GM12873 (cell line): ENCODE measurements at regions not wholly inside any gene's neighbourhood (a gene's known extent, or its start where the extent isn't known, plus 50 kb on each side); places are given as distances from the start of the nearest gene placed in this dataset.

ENCODE experiments used
- TF ChIP-seq, protein P1 (sequence below): IDR thresholded peaks from 2 replicates; pipeline ENCODE4 v1.5.1; 2012; ENCODE audit warnings: low read depth, mild to moderate bottlenecking, moderate library complexity, low read length, control low read depth; ENCODE audit not compliant: insufficient read depth; ENCODE audit errors: missing control alignments

DNA sequence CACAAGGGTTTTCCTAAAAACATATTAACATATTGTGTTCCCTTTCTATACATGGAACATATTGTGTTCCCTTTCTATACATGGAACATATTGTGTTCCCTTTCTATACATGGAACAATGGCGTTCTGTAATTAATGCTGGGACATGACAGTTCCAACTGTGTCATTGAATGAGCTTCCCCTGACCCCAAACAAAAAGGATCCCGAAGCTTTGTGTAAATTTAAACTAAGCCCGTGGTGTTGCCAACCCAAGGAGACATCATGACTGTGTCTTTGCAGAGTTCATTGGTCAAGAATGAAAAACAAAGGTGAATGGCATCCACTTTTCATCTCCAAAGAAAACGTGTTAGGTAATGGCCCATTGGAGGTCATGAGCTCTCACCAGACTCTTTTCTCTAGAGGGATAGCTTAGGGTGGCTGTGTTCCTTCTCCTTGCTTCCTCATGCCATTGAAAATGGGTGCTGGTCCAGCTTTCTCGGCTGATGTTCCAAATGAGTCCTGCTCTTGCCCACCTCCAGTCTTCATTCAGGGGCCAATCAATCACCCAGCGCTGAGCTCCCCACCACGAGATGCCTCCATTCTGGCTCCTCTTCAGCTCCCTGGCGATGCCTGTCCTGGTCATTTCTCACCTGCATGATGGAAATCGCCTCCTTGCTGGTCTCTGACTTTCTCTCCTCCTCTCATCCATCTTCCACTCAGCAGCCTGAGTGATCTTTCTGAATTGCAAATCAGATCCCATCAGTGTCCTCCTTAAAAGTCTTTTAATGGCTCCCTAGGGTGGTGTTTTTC lies 156.1 kb downstream of the VRK1 start:
- TF ChIP-seq, protein P1, sequence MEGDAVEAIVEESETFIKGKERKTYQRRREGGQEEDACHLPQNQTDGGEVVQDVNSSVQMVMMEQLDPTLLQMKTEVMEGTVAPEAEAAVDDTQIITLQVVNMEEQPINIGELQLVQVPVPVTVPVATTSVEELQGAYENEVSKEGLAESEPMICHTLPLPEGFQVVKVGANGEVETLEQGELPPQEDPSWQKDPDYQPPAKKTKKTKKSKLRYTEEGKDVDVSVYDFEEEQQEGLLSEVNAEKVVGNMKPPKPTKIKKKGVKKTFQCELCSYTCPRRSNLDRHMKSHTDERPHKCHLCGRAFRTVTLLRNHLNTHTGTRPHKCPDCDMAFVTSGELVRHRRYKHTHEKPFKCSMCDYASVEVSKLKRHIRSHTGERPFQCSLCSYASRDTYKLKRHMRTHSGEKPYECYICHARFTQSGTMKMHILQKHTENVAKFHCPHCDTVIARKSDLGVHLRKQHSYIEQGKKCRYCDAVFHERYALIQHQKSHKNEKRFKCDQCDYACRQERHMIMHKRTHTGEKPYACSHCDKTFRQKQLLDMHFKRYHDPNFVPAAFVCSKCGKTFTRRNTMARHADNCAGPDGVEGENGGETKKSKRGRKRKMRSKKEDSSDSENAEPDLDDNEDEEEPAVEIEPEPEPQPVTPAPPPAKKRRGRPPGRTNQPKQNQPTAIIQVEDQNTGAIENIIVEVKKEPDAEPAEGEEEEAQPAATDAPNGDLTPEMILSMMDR, result no peak

DNA sequence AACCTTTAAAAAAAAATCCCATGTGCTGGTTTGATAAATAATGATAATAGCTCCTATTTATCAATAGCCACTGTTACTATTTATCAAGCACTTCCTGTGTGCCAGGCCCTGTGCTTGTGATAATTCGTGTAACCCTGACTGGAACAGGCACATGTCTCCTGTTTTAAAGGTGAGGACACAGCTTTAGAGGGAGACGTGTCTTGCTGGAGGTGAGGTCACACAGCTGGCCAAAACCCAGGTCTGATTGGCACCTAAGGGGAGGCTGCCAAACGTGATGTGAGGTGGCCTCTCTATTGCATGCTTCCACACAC lies 156.6 kb downstream of the VRK1 start:
- TF ChIP-seq, protein P1, result no peak

- TF ChIP-seq, protein P1, result no peak
Observed at GRCh38 chr14:96956464-96957239, 159.5 kb downstream of the VRK1 start.

DNA sequence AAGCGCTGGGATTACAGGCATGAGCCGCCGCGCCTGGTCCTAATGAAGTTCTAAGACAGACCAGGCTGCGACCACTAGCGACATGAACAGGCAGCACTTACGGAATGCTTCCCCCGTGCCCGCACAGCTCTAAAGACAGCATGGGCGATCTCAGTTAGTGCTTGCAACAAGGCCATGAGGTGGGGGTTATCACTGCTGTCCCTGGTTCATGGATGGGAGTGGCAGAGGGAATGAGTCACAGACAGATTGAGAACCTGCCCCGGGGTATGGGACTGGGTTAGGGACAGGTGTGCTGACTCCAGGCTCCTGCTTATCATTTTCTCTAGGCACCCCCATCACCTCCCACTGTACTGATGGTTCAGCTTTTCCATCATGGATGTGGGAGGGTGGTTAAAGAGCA lies 160.9 kb downstream of the VRK1 start:
- TF ChIP-seq, protein P1, result no peak

DNA sequence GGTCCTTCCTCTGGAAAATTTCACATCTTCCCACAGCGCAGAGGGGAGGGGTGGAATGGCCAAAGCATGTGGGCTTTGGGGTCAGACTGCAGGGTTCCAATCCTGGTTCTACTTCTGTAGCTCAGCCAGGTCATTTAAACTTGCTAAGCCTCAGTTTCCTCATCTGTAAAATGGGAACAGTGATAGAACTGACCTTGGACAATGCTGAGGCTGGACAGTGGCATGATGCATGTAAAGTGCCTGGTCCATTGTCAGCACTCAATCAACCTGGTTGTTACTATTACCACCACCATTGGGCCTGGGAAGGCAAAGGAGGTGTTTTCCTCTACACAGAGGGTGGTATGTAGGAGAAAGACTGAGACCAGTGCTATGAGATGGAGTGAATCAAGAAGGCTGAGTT lies 162.8 kb downstream of the VRK1 start:
- TF ChIP-seq, protein P1, result no peak

GRCh38 chr14:96960598-96961116 lies 163.5 kb downstream of the VRK1 start:
- TF ChIP-seq, protein P1, result no peak

DNA sequence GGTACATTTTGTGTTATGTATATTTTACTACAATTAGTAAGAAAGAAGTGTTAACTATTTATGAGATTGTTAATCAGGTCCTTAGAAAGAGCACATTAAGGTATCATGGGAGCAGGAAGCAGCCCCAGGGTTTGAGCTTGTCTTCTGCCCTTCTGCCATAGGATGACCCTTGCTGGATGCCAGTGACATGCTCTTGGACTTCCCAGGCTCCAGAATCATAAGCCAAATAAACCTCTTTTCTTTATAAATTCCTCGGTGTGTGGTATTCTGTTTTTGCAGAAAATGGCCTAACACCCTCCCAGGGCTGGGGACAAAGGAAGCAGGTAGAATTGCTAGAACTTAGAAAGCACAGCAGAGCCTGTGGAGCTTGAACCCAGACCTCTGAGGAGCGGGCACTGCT lies 164.7 kb downstream of the VRK1 start:
- TF ChIP-seq, protein P1, result no peak
